Activated CD8-positive, alpha-beta memory T cell treated with anti-CD3 and anti-CD28 coated beads for 24 hours (primary cell): ENCODE measurements at regions not wholly inside any gene's neighbourhood (a gene's known extent, or its start where the extent isn't known, plus 50 kb on each side); places are given as distances from the start of the nearest gene placed in this dataset.

ENCODE experiments used
- DNase-seq: peaks from one replicate; pipeline ENCODE4 v3.0.0-alpha.2; 2020

DNA sequence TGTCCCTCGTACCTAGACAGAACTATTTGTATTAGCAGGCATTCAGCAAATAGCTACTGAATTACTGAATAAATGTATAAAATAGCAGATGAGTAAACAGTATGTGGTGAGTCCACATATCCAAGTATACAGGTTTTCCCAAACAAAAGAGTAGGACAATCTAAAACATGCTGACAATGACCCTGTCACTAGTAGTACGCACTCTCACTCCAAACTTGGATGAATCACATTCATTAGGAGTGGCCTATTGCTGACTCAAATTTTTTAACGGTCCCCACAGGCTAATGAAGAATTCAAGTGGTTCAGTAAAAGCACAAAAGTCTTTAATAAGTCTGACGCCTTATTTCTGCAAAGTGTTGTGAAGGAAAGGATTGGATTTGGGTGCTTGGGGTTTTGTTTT lies 449.3 kb upstream of the THBS1 start:
- DNase-seq, result no peak

DNA sequence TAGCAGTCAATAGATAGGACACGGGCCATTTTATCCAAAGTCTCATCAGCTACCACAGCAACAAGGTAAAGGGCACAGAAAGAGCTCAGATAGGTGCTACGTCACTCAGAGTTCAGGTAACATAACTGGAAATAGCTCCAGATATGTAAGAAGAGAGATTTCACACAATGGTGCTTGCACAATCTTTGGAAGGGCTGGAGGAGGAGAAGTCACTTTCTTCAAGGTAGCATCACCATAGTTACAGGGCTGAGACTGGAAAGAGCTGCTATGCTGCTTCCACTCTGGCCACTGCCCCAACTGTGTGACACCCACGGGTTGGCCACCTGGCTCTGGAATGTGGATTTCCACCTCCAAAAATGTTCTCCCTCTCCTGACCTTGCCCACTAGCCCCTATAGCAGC lies 448.8 kb upstream of the THBS1 start:
- no peak for DNase-seq

DNA sequence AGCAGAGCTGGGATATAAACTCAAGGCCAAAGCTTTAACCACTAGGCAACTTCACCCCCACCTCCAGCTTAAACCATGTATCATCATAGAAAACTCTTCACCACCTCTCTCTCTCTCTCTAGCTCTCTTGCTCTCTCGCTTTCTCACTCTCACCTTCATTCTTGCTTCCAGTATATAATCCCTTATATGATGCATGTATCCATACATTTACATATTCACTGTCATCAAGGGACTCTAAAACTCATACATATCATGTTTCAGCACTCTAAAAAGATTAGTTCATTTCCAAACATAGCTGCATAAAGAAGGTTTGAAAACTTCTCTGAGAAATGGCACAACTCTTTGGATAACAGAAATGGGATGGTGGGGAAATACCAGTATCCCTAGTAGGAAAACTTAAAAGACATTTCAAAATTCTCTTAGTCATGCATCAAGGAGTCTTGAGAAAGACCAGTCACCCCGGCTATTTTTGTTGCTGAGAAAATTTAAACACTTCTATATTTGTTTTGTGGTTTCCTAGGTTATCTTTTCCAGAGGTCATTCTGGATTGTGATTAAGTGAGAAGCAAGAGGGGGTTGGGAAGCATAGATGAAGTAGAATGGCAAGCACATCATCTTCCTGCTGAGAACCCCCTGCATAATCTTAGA lies 447.8 kb upstream of the THBS1 start:
- no peak for DNase-seq

DNA sequence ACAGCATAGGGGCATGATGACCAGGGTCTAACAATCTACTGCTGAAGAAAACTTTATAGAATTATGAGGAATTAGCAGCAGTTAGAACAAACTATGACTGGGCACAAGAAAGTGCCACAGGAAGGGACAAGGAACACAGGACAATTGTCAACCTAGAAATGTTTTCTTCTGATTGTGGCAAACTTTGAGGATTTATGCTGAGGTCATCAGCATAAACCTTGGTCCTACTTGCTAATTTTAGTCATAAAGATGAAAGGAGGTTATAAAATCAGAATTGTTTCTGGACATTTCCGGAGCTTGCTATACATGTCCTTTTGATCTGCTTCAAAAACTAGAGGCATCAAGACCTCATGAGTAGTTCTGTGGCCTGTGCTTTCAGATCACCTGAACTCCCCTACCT lies 446.6 kb upstream of the THBS1 start:
- DNase-seq, result no peak

DNA sequence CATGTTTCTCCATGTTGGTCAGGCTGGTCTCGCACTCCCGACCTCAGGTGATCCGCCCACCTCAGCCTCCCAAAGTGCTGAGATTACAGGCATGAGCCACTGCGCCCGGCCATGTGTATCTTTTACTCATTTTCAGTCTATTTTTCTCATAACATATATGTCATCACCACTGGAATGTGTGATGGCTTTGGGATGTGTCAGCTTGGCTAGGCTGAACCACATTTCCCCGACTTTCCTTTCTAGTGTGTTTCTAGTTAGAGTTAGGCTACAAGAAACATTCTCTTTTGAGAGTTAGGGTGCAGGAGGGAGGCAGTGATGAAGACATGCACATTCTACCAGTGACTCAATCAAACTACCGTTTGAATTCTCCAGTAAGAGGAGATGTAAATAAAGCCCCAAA lies 444.9 kb upstream of the THBS1 start:
- no peak for DNase-seq

DNA sequence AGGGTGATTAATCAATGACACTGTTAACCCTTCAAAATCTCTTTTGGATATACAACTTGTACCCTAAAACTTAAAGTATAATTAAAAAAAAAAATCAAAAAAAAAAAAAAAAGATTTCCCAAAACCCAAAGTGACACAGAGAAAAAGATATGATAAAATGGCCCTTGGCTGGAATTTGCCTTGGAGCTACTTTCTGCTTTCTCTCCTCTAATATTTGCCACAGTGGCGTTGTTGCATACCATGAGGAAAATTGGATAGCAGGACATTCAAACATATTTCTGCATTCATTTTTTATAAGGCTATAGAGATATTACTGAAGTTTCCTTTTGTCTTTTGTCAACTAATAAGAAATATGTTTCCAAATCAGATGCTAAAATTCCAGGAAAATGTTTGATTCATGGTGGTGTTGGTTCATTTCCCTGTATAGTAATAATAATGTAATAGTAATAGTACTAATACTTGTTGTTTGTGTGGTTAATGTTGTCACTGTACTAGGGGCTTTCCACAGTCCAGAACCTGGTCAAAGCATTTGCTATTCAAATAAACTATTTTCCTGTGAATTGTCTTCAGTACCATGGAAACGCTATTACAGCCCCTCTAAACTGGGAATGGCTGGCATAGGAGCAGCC lies 441.3 kb upstream of the THBS1 start:
- DNase-seq, result no peak

DNA sequence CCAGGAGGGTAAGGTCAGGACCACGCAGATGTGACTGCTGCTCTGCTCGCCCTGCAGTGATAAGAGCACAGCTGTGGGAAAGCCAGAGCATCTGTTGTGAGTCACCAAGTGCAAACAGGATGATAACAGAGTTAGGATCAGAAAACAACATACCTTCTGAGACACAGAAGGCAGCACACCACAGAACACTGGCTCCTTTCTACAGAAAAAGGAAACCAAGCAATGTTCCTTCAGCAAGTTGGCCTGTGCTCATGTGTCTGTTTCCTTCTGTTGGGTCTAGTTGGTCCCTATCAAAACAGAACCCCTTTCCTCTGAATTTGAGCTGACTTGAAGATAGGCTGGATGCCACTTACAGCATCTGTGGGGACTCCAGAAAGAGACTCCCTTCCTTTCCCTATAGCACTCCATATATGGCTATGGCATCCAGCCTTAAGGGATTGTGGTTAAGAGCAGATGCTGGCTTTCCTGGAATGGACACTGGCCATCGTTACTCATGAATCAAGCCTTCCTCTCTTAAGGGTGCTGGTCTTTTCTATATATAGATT lies 440.7 kb upstream of the THBS1 start:
- DNase-seq, result no peak

DNA sequence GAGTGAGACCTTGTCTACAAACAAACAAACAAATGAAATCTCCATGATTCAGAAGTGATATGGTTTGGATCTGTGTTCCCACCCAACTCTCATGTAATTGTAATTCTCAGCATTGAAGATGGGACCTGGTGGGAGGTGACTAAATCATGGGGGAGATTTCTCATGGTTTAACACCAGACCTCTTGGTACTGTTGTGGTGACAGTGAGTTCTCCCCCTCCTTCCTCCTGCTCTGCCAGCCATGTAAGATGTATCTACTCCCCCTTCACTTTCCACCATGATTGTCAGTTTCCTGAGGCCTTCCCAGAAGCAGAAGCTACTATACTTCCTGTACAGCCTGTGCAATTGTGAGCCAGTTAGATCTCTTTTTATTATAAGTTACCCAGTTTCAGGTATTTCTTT lies 438.4 kb upstream of the THBS1 start:
- no peak for DNase-seq

DNA sequence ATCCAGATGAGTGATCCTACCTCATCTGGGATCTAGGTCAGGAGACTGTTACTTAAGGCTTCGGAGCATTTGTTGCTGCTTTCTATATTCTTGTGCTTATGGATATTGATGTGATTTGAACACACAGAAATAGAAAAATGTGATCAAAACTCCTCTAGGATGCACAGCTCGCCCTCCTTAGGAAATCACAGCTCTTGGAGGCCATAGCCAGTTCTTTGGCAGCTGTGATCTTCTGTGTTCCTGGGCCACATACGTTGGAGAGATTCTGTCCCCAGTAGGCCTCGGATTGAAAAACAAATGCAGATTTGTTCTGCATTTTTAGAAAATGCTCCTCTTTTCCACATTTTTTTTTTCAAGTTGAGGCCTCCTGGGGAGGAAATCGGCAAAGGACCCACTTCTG lies 437.4 kb upstream of the THBS1 start:
- no peak for DNase-seq

DNA sequence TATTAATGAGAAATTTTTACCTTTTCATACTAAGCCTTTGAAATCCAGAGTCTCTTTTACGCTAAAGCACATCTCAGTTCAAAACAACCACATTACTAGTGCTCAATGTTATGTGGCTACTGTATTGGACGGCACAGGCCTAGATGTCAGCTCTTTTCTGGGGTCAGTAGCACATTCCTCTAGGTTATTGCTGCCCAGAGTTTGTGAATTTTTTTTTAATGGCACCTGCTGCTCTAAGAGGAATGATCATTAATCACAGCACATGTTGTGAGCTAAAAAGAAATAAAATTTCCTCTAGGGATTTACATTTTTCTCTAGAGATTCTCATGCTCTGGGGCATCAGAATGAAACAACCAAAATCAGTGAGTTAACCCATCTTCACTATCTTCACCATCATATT lies 436.8 kb upstream of the THBS1 start:
- no peak for DNase-seq

DNA sequence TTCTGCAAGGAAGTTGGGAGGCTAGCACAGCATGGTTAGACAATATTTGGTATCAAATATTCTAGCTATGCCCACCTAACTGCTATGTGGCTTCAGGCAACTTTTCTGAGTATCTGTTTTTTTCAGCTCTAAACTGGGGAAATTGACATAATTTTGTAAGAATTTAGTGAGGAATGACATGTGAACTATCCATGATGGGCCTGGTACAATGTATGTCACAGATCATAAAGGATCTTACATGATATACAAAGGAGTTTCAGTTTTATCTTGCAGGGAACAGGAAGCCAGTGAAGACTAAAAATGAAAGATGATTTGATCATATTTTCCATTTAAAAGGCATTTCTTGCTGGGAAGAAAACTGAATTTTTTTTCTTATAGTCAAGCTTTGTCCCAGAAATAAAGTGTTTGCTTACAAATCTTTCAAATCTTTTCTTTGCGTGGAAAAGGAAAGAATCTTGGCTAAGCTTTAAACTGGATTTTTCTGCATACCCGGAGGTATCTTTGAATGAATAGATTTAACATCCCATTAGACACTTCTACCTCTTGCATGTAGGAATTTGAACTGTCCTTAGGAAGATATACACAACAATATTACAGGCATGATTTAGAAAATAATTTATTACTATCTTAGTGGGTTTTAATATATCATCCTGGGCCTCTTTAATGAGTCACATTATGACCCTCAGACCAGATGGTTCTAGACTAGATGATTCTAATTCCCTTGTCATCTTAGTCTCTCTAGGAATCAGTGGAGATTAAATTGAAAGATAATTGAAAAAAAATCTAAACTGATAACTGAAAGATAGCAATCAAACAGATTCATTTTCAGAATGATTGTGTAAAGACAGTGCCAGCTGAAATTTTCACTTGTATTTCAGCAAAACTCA lies 436.0 kb upstream of the THBS1 start:
- no peak for DNase-seq

DNA sequence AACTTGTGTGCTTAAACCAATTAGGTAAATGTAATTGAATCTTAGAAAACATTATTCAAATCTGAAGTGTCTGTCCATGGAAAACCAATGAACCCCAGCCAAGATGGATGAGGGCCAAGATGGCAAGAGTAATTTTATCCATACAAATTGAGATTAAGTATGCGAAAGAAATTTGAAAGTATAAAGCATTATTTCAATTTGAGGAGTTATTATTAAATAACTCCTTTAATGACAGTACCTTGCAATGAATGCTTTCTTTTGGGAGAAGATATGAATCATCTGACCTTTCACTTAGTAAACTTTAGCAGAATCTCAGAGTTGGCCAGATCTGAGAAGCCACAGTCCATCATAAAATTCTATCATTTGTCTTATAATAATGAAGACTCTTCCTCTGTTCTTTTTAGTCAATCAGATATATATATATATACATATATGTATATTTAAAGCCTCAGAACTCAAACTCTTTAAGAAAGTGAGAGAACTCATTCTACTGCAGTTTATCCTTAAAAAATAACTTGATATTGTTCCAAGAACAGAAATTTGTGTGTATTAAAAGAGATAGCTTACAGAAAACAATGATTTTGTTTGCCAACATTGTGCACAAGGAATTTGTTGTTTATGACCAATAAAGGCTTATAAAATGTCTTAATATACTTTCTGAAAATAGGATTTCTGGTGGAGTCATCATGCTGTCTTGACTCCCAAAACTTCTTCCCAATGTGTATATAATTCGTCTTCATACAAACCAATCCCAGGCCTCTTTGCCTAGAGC lies 434.8 kb upstream of the THBS1 start:
- no peak for DNase-seq

DNA sequence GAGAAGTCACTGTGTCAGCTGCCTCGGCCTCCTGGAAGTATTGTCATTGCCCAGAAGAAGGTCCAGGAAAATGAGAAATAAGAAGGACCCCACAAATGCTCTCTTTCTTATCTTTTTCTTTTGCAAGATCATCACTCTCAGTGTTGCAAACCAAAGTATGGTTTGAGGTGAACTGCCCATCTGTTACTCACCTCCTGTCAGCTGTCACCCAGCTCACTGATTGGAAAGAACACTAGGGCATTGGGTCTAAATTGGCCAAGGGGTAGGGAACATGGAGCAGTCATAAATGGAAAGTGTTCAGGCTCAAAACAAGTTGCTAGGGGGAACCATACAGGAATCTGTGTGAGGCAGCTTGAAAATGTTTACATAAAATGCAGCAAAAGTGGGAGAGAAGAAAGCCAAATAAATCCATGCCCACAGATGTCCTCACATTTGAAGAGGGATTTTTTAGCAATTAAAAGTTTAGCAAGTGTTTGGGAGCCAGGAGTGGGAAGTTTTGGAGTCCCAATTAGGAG lies 431.2 kb upstream of the THBS1 start:
- no peak for DNase-seq

DNA sequence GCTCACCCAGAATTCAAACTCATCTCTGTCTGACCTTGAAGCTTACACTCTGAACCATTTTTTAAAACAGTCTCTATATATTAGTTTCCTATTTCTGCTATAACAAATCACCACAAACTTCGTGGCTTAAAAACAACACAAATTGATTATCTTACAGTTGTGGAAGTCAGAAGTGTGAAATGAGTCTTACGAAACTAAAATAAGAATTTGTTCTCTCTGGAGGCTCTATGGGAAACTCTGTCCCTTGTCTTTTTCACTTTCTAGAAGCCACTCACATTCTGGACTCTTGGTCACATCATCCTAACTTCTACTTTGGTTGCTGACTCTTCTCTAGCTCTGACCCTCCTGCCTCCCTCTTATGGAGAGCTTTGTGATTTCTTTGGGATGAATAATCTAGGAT lies 429.3 kb upstream of the THBS1 start:
- DNase-seq, result no peak

DNA sequence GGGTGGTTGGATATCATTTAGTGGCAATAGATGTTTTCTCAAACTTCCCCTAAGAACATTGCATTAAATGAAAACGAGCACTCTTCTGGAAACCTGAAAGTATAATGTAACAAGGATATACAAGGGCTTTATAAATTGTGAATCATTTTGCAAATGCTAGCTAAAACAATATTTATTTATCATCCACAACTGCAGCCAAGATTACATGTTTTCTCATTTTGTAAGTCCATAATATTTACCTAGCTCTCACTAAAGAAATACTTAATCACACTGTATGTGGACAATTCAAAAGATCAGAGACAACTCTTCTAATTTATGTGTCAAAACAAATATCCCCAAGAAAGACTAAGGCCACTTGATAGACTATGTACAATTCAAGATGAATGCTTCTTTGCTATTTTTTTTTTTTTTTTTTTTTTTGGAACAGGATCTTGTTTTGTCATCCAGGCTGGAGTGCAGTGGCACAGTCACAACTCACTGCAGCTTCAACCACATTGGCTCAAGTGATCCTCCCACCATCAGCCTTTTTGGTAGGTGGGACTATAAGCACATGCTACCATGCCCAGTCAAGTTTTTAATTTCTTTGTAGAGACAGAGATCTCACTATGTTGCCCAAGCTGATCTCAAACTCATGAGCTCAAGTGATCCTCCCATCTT lies 427.7 kb upstream of the THBS1 start:
- DNase-seq, result no peak

DNA sequence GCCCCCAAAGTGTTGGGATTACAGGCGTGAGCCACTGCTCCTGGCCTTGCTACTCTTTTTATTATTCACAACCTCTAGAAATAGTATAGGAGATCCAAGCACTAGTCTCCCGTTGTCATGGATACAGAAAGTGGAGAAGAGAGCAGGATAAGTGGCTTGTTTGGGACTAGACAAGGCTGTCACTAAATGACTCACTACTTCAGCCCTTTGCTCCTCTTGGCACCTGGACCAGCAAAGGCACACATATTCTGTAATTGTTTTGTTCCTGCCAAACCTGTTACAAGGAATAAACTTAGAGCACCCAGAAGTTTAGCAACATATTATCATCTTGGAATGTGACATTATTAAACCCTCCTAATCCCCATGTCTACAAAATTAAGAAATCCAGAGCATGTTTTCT lies 427.2 kb upstream of the THBS1 start:
- DNase-seq, result no peak

DNA sequence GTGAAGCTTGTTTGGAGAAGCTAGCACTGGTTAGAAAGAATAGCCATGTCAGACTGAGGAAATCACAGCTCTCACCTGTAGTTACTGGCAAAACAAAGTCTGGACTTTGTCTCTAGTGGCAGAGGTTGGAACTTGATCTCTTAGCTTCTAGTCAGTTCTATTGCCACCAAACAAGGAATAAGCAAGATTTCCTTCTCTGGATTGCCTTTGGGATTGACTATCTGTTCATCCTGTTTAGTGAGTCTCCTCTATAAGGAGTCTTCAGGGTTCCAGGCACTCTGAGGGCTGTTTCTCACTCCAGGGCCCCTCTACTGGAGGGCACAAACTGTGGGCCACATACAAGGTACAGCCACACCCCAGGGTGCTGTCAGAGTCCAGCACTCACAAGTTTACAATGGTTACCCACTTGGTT lies 426.6 kb upstream of the THBS1 start:
- no peak for DNase-seq

DNA sequence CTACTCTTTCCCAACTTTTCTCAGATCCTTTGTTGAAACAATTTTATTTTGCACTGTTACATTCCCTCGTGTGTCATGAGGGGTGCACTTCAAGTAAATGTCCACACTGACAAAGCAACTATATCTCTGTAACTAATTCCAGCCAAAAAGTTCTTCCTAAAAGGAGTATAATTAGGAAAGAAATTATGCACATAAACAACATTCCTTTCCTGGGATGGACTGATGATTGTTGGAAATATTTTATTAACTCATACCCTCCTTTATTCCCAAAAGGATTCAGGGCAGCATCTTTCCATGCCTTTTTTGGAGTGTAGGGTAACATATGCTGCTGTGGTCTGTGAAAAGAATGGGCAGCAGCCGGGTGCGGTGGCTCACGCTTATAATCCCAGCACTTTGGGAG lies 426.1 kb upstream of the THBS1 start:
- no peak for DNase-seq

DNA sequence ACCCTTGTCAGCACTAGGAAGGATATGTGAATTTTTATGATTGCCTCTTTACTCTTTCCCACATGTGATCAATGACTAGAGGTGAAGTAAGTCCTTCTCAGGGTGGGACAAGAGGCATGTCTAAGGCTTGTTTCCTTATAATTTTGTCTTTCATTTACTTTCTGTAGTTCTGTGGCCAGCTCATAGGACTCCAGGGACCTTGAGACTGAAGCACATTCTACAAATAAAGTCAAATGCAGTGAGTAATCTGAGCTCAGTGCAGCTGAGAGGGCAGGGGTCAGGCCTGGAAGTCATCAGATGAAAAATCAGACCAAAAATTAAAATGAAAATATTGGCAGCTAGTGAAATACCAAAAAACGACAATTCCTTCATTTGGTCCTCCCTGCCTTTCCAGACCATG lies 424.7 kb upstream of the THBS1 start:
- no peak for DNase-seq

DNA sequence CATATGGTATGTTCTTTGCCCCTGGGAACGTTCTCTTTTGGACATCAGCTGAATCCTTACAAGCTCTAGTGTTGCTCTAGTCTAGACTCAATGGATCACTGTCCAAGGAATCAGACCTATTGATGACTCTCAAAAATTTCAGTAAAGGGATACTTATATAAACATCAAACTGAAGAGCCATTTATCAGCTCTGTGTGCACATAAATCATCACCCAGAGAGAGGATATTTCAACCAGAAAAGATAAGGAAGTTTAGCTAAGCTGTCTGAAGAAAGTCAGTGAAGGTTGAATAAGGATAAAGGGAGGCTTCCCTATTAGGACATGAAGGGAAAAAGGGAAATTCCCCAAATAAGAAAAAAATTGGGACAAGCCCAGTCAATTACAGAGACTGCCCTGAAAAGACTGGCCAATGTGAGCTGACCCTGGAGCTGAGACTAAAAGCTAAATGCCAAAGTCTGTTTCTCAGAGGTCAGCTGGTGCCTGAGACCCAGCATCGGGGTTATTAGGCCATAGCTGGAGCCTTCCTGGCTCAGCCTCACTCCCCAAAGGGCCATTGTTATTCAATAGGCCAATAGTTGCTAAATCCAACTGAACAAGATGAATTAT lies 424.1 kb upstream of the THBS1 start:
- DNase-seq, result no peak

DNA sequence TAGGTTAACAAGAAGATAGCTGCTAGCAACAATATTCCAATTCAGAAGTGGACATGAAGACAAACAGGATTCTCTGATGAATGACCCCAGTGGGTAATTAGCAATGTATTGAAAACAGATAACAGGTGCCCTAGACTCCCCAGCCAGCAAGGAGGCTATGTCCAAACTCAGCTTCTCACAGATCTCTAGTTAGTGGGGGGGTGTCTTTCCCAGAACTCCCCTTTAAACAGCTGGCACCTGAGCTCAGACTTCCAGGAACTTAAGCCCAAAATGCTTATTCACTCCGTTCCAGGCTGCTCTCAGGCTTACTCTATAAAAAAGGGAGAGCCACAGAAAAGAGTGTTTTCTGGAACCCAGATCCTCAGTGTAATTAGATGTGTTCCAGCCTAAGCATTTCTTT lies 423.0 kb upstream of the THBS1 start:
- DNase-seq, result no peak

DNA sequence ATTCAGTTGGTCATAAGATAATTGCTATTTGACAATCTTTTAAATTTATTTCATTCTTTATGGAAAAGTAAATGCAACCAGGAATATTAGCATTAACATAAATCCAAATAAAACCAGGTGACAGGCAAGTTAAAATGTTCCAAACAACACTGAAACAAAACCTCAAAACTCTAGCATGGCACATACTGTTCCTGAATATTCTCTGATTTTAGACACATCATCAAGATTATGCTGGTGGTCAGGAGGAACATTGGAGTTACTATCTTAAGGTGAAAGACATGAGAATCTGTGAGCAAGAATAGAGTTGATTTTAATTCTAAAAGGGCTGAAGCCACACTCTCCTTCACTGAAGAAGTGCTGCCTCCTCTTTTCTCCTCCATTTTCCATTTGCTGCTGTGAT lies 421.0 kb upstream of the THBS1 start:
- DNase-seq, result no peak
